Testis (tissue), 2 donors: ENCODE measurements at regions not wholly inside any gene's neighbourhood (a gene's known extent, or its start where the extent isn't known, plus 50 kb on each side); places are given as distances from the start of the nearest gene placed in this dataset.

Experiments
- DNase-seq: peaks from one replicate; pipeline ENCODE4 v3.0.0-alpha.2; 2019
- H3K27ac ChIP-seq, 2 donors: fragments of 200-600 bp; sonication (generic); one replicate each; pipeline ENCODE4 v1.5.1; 2019
- H3K27me3 ChIP-seq: fragments of 200-600 bp; sonication (generic); one replicate; pipeline ENCODE4 v1.5.1; 2019
- H3K36me3 ChIP-seq: fragments of 200-600 bp; sonication (generic); one replicate; pipeline ENCODE4 v1.5.1; 2017; ENCODE audit warnings: low read depth; ENCODE audit errors: missing control alignments
- H3K4me1 ChIP-seq: fragments of 200-600 bp; sonication (generic); one replicate; pipeline ENCODE4 v1.5.1; 2019
- H3K4me3 ChIP-seq, 2 donors: fragments of 200-600 bp; sonication (generic); one replicate each; pipeline ENCODE4 v1.5.1; 2017 to 2019
- H3K9me3 ChIP-seq: fragments of 200-600 bp; sonication (generic); one replicate; pipeline ENCODE4 v1.5.1; 2017
- CTCF ChIP-seq, 3 experiments: fragments of 450-650 bp in 2 of 3; fragments of 200-600 bp in 1 of 3; sonication (generic) in 1 of 3; IDR thresholded peaks; one replicate each; pipeline ENCODE4 v1.5.1; 2016 to 2019; ENCODE audit warnings: antibody characterized with exemption in 3 of 3, mild to moderate bottlenecking in 2 of 3, moderate library complexity in 1 of 3
- POLR2A ChIP-seq: fragments of 450-650 bp; IDR thresholded peaks from one replicate; pipeline ENCODE4 v1.6.1; 2017; ENCODE audit warnings: antibody characterized with exemption, mild to moderate bottlenecking, moderate library complexity
- WGBS, 2 donors: methylation state at CpG; one replicate each; pipeline ENCODE4 v1.1.5; 2018; 5-methylcytosine and 5-hydroxymethylcytosine counted together
- intact Hi-C: fragments of 100-400 bp; cut with DNase I; formaldehyde crosslinking; loops from one replicate; pipeline ENCODE4 v1.15.1; 2023; ENCODE audit warnings: low total_unique reads

GRCh38 chr11:23840872-23841271, 656.0 kb upstream of the LUZP2 start:
- Histone ChIP-seq H3K27me3 (no peaks in the 10 kb centered on the region), H3K4me3 (no peak overlapping the region), H3K9me3 (no peaks in the 10 kb centered on the region), H3K36me3 (no peaks in the 10 kb centered on the region), H3K4me1 (no peaks in the 10 kb centered on the region), H3K27ac (no peak overlapping the region)
- WGBS, 2 donors = 88 to 92% methylated on average over 3 of the region's 3 CpGs
- TF ChIP-seq POLR2A = no peak
- intact Hi-C loops = no loop called here
- DNase-seq = no peak

GRCh38 chr11:23846902-23847422, 649.9 kb upstream of the LUZP2 start:
- Histone ChIP-seq H3K36me3 (no peaks in the 10 kb centered on the region), H3K27me3 (no peaks in the 10 kb centered on the region), H3K9me3 (no peaks in the 10 kb centered on the region), H3K27ac (no peak overlapping the region), H3K4me3 (no peak overlapping the region), H3K4me1 (no peaks in the 10 kb centered on the region)
- WGBS, 2 donors = 68 to 79% methylated on average over 5 of the region's 5 CpGs
- TF ChIP-seq CTCF (IDR thresholded peaks at IDR 0.05) (no peak), POLR2A (no peak)
- intact Hi-C loops = no loop called here
- DNase-seq = no peak

- no peaks in the 10 kb centered on the region for H3K36me3 ChIP-seq
- H3K4me1 ChIP-seq = no peaks in the 10 kb centered on the region
- 56 to 78% methylated on average over 1 of the region's 1 CpG for WGBS, 2 donors
- intact Hi-C loops = no loop called here
- no peaks in the 10 kb centered on the region for H3K27me3 ChIP-seq
- no peak for DNase-seq
- TF ChIP-seq CTCF (IDR thresholded peaks at IDR 0.05) (no peak), POLR2A (no peak)
- H3K27ac ChIP-seq = no peak overlapping the region
- H3K9me3 ChIP-seq = no peaks in the 10 kb centered on the region
- no peak overlapping the region for H3K4me3 ChIP-seq
These were observed 645.6 kb upstream of the LUZP2 start for GRCh38 chr11:23851216-23851615.

- no peak overlapping the region for H3K27ac ChIP-seq
- no peaks in the 10 kb centered on the region for H3K4me1 ChIP-seq
- H3K4me3 ChIP-seq = no peak overlapping the region
- intact Hi-C loops = no loop called here
- no peaks in the 10 kb centered on the region for H3K9me3 ChIP-seq
- TF ChIP-seq POLR2A = no peak
- no peak for TF ChIP-seq CTCF (IDR thresholded peaks at IDR 0.05)
- DNase-seq = no peak
- no peaks in the 10 kb centered on the region for H3K27me3 ChIP-seq
- H3K36me3 ChIP-seq = no peaks in the 10 kb centered on the region
- WGBS, 2 donors = 62 to 71% methylated on average over 1 of the region's 1 CpG
These were observed 640.2 kb upstream of the LUZP2 start for GRCh38 chr11:23856654-23857053.

GRCh38 chr11:23859087-23859486, 637.8 kb upstream of the LUZP2 start:
- no peak for DNase-seq
- H3K4me1 ChIP-seq = no peaks in the 10 kb centered on the region
- H3K27me3 ChIP-seq = no peaks in the 10 kb centered on the region
- no peak overlapping the region for H3K27ac ChIP-seq
- H3K4me3 ChIP-seq = no peak overlapping the region
- intact Hi-C loops = no loop called here
- TF ChIP-seq POLR2A (no peak), CTCF (IDR thresholded peaks at IDR 0.05) (no peak)
- H3K9me3 ChIP-seq = no peaks in the 10 kb centered on the region
- no peaks in the 10 kb centered on the region for H3K36me3 ChIP-seq
